HG03469 (cell line): ENCODE measurements at regions not wholly inside any gene's neighbourhood (a gene's known extent, or its start where the extent isn't known, plus 50 kb on each side); places are given as distances from the start of the nearest gene placed in this dataset.
"Not testable (repeated sequence)": the region's sequence is repeated elsewhere in the genome, so short reads cannot be mapped to it uniquely, and the experiment has no call there.

Experiments used
- ATAC-seq: cut with Tn5 transposase; IDR thresholded peaks from one replicate; pipeline ENCODE4 v1.9.1; 2021; ENCODE audit warnings: mild to moderate bottlenecking, moderate library complexity, moderate number of reproducible peaks; ENCODE audit not compliant: unreplicated experiment

- no peak for ATAC-seq
Observed at GRCh38 chr5:118095115-118095514, 893.2 kb downstream of the DTWD2 start.

- no peak for ATAC-seq
Observed at GRCh38 chr5:118088448-118088847, 899.9 kb downstream of the DTWD2 start.

DNA sequence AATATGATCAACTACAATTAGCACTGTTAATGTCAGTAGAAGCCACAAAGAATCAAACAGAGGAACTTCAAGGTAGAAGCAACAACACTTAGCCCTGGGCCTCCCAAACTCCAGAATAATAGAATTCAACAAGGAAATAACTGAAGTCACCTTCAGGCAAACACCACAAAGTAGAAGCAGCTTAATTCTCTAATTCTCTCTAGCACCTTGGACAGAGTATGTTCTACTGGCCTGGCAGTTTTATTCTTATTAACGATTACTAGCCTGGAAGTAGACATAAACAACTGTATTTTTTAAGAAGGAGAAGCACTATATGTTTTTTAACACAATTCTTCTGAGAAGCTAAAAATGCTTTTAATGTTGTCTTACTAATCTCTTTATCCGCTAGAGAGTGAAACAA, 911.9 kb downstream of the DTWD2 start:
- no peak for ATAC-seq

DNA sequence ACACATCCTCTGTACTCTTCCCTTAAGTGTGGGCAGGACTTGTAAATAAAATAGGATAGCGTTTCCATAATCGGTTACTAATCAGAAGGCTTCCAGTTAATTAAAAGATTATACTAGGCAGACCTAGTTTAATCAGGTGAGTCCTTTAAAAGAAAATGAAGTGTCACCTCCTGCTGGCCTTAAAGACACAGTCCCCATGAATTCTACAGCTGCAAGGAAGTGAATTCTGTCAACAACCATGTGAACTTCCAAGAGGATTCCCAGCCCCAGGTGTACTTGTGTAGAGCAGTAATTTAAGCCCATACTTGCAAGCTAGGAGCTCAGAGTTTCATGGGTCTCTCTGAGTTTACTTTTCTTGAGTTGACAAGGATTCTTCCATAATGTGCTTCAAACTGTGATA, 918.3 kb downstream of the DTWD2 start:
- no peak for ATAC-seq

DNA sequence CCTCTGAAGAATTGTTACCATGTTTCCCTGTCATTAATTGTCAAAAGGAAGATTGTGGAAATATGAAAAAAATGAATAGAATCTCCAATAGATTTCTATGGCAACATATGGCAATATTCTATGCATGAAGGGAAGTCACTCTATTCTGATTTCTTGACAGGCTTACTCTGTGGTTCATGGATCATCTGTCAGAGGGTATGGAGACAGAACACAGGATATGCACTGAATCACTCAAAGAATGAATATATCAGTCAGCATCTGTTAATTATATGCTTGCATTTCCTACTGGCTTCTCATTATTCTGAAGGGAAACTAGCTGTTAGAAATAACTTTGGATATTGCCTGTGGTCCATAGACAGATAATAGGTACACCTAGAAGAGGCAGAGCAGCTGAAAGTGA, 918.9 kb downstream of the DTWD2 start:
- no peak for ATAC-seq

- ATAC-seq = no peak
Observed at GRCh38 chr5:118068886-118069285, 919.5 kb downstream of the DTWD2 start.

DNA sequence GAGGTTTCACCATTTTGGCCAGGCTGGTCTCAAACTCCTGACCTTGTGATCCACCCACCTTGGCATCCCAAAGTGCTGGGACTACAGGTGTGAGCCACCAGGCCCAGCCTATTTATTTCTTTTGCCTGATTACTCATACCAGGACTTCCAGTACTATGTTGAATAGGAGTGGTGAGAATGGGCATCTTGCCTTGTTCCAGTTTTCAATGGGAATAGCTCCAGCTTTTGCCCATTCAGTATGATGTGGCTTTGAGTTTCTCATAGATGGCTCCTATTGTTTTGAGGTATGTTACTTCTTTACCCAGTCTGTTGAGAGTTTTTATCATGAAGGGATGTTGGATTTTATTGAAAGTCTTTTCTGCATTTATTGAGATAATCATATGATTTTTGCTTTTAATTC, 924.5 kb downstream of the DTWD2 start:
- ATAC-seq = not testable (repeated sequence)

- no peak for ATAC-seq
Observed at GRCh38 chr5:118060833-118061232, 927.5 kb downstream of the DTWD2 start.

DNA sequence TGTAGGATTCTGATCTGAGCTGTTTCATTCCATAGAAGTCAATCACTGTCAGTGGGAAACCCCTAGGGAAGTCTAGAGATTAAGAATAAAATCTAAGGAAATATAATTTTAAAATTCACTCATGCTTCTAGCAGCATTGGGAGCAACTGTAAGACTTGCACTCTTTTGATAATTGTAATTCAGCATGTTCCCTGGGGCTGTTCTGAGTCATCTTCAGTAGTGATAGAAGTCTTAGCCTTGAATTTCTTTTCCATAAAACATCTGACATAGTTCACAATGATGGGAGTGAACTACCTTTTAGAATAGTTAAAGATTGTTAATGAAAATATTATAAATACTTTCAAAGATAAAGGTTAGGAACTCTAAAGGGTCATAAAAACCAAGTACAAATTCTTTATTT, 935.8 kb downstream of the DTWD2 start:
- no peak for ATAC-seq

- ATAC-seq = no peak
Observed at GRCh38 chr5:118044169-118044568, 944.2 kb downstream of the DTWD2 start.

DNA sequence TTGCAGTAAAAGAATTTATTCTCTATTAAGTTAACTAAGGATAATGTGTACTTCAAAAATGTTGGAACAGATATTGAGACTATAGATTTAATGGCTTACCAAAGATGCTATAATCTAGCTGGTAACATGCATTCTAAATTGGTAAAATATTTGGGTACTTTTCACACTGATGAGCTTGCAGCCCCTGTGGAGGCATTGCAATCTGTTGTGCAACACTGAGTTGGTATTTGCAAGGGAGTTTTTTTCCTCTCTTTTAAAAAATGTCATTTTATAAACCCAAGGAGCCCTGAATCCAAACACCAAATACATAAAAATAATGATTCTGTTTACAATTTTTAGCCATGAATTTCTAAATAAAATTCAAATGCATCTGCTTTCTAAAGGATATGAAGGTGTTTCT, 944.8 kb downstream of the DTWD2 start:
- no peak for ATAC-seq

GRCh38 chr5:118042076-118042475, 946.3 kb downstream of the DTWD2 start:
- no peak for ATAC-seq

GRCh38 chr5:118040496-118040895, 947.9 kb downstream of the DTWD2 start:
- ATAC-seq = no peak

DNA sequence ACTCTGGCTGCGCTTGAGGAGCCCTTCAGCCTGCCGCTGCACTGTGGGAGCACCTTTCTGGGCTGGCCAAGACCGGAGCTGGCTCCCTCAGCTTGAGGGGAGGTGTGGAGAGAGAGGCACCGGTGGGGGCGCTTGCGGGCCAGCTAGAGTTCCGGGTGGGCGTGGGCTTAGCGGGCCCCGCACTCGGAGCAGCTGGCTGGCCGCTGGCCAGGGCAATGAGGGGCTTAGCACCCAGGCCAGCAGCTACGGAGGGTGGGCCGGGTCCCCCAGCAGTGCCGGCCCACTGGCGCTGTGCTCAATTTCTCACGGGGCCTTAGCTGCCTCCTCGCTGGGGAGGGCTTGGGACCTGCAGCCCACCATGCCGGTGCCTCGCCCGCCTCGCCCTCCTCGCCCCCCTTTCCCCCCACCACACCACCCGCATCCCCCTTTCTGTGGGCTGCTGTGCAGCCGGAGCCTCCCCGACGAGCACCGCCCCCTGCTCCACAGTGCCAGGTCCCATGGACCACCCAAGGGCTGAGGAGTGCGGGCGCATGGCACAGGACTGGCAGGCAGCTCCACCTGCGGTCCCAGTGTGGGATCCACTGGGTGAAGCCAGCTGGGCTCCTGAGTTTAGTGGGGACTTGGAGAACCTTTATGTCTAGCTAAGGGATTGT, 954.5 kb downstream of the DTWD2 start:
- no peak for ATAC-seq

- no peak for ATAC-seq
Observed at GRCh38 chr5:118029807-118030206, 958.5 kb downstream of the DTWD2 start.

DNA sequence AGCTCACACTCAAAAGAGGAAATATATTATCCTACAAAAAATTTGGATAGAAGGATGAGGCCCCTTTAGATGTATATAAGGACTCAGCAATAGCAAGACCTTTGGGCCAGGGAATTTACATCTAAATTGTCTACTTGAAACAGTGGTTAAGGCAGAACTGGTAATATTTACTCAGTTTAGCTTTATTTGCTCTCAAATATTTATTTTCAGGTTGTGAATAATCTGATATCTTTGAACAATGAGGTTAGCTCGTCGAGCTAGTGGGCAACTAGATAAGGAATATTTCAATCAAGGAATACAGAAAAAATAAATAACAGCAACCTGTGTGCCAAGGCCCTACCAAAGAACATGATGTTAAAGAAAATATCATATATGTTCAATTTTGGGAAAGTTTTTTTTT, 966.3 kb downstream of the DTWD2 start:
- ATAC-seq = no peak

DNA sequence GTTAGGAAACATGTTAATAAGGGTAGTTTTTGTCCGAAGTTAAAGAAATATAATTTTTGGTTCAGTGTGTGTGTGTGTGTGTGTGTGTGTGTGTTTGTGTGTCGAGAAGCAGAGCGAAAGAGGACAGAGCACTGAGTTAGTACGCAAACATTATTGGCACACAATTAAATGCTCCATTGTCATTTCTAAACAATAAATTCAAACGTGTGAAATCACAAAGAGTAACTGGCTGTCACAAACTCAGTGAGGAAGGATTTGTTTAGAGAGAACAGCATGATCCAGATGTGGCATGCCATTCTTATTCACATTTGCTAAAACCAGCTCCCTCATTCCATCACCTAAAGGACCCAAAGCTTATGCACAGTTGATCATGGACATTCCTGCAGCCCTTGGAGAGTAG, 970.8 kb downstream of the DTWD2 start:
- no peak for ATAC-seq

- ATAC-seq = no peak
Observed at GRCh38 chr5:118016396-118016795, 972.0 kb downstream of the DTWD2 start.

GRCh38 chr5:118015511-118015910, 972.8 kb downstream of the DTWD2 start:
- ATAC-seq = no peak

DNA sequence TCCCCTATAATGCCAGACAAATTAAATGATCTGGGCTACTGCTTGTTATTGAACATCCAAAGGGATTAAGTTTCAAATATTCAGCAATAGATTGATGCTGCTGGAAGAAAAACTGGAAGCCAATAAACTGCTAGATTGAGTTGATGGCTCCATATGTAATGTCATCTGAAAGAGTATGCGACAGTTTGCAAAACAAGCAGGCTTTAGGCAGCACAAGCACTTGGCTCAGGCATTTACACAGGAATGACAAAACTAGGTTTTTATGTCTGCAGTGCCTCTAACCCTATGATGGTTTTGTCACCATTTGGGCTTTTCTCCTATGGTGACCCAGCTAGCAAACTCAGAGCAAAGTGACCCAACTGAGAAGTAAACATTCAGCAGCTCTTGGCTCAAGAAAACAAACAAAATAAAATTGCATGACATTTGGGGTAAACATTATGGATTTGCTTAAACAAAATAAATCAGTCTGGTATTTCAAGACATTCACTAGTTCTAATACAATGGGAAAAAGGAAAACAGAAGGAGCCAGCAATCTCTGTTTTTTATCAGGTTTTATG, 978.5 kb downstream of the DTWD2 start:
- ATAC-seq = no peak

GRCh38 chr5:118008779-118009178, 979.6 kb downstream of the DTWD2 start:
- no peak for ATAC-seq

- no peak for ATAC-seq
Observed at GRCh38 chr5:118007262-118007661, 981.1 kb downstream of the DTWD2 start.

- no peak for ATAC-seq
Observed at GRCh38 chr5:118006219-118006618, 982.1 kb downstream of the DTWD2 start.
